H1 (cell line): ENCODE measurements at regions not wholly inside any gene's neighbourhood (a gene's known extent, or its start where the extent isn't known, plus 50 kb on each side); places are given as distances from the start of the nearest gene placed in this dataset.

Source experiments
- ATF2 ChIP-seq: IDR thresholded peaks from 2 replicates; pipeline ENCODE4 v1.6.1; 2012; ENCODE audit warnings: low read length, inconsistent platforms
- ATF3 ChIP-seq: IDR thresholded peaks from 2 replicates; pipeline ENCODE4 v1.6.1; 2011; ENCODE audit warnings: low read depth, mild to moderate bottlenecking, low read length; ENCODE audit not compliant: insufficient read depth
- CREB1 ChIP-seq: IDR thresholded peaks from 2 replicates; pipeline ENCODE4 v1.6.1; 2012; ENCODE audit warnings: inconsistent platforms
- CTCF ChIP-seq, 3 experiments: IDR thresholded peaks; 1 replicate in 2 of 3; 2 replicates in 1 of 3; pipeline versions ENCODE4 v1.5.1 to v1.6.1; 2011; ENCODE audit warnings: low read length in 3 of 3, mild to moderate bottlenecking in 3 of 3, inconsistent platforms in 2 of 3, low read depth in 1 of 3, moderate library complexity in 1 of 3; ENCODE audit not compliant: insufficient read depth in 1 of 3; ENCODE audit errors: control extremely low read depth in 1 of 3
- EP300 ChIP-seq, 2 experiments: IDR thresholded peaks; 1 replicate in 1 of 2; 2 replicates in 1 of 2; pipeline ENCODE4 v1.6.1; 2011 to 2012; ENCODE audit warnings: low read depth in 2 of 2, low read length in 2 of 2, mild to moderate bottlenecking in 2 of 2, borderline replicate concordance in 1 of 2, inconsistent platforms in 1 of 2, moderate library complexity in 1 of 2
- EZH2 ChIP-seq: fragments of 200-600 bp; sonication (generic); IDR thresholded peaks from 2 replicates; pipeline ENCODE4 v1.7.1; 2012; ENCODE audit warnings: low read depth, mild to moderate bottlenecking, moderate library complexity, low read length, inconsistent platforms; ENCODE audit not compliant: severe bottlenecking
- GABPA ChIP-seq: IDR thresholded peaks from 2 replicates; pipeline ENCODE4 v1.6.1; 2011; ENCODE audit warnings: mild to moderate bottlenecking, low read length, moderate library complexity, borderline replicate concordance; ENCODE audit not compliant: insufficient read depth
- POLR2A ChIP-seq, 2 experiments: IDR thresholded peaks; 1 replicate in 1 of 2; 2 replicates in 1 of 2; pipeline ENCODE4 v1.6.1; 2011; ENCODE audit warnings: low read depth in 2 of 2, low read length in 2 of 2, mild to moderate bottlenecking in 2 of 2; ENCODE audit errors: control extremely low read depth in 1 of 2
- POLR2AphosphoS5 ChIP-seq: IDR thresholded peaks from 2 replicates; pipeline ENCODE4 v1.6.1; 2011; ENCODE audit warnings: low read depth, low read length
- SIN3A ChIP-seq, 2 experiments: IDR thresholded peaks in 1 of 2; conservative IDR thresholded peaks in 1 of 2; 2 replicates each; pipeline ENCODE4 v1.6.1; 2011 to 2012; ENCODE audit warnings: low read length in 2 of 2, improper control_type of control experiment in 1 of 2, low read depth in 1 of 2, mild to moderate bottlenecking in 1 of 2
- TBP ChIP-seq: IDR thresholded peaks from 2 replicates; pipeline ENCODE4 v1.6.1; 2011; ENCODE audit warnings: low read depth, low read length, improper control_type of control experiment

- TF ChIP-seq GABPA (no peak), CTCF (IDR thresholded peaks at IDR 0.05; ENCODE audit: control extremely low read depth in 1 of 3, insufficient read depth in 1 of 3, low read depth in 1 of 3, low read length in 3 of 3) (no peak), POLR2AphosphoS5 (no peak), EP300 (IDR thresholded peaks at IDR 0.05; ENCODE audit: borderline replicate concordance in 1 of 2, low read depth in 2 of 2, low read length in 2 of 2) (no peak), SIN3A (conservative IDR thresholded peaks at IDR 0.05 in 1 of 2, IDR thresholded peaks at IDR 0.05 in 1 of 2; ENCODE audit: low read depth in 1 of 2, low read length in 2 of 2) (no peak), ATF2 (no peak), EZH2 (no peak), CREB1 (no peak), TBP (no peak), ATF3 (no peak), POLR2A (IDR thresholded peaks at IDR 0.05; ENCODE audit: control extremely low read depth in 1 of 2, low read depth in 2 of 2, low read length in 2 of 2) (no peak)
Measured at GRCh38 chr2:45176390-45176789, 167.1 kb upstream of the SIX2 start.
